GM23338 (cell line): ENCODE measurements at regions not wholly inside any gene's neighbourhood (a gene's known extent, or its start where the extent isn't known, plus 50 kb on each side); places are given as distances from the start of the nearest gene placed in this dataset.

Experiments used
- ATAC-seq: fragments of 200-7000 bp; cut with Tn5 transposase; 3 replicates; pipeline ENCODE4 v1.9.1; 2020
- DNase-seq: peaks from one replicate; pipeline ENCODE4 v3.0.0-alpha.2; 2015; ENCODE audit warnings: low spot score
- H2AFZ ChIP-seq: fragments of 200-600 bp; sonication (generic); 2 replicates; pipeline ENCODE4 v1.8.0; 2016; ENCODE audit warnings: antibody characterized with exemption, mild to moderate bottlenecking, moderate library complexity
- H3F3A ChIP-seq: fragments of 200-600 bp; sonication (generic); replicated peaks from 2 replicates; pipeline ENCODE4 v1.8.0; 2017; ENCODE audit warnings: antibody characterized with exemption, mixed run types, low read depth
- H3K27ac ChIP-seq: fragments of 200-600 bp; sonication (generic); 2 replicates; pipeline ENCODE4 v1.6.1; 2016; ENCODE audit warnings: low read depth
- H3K27me3 ChIP-seq: fragments of 200-600 bp; sonication (generic); 2 replicates; pipeline ENCODE4 v1.8.0; 2016; ENCODE audit warnings: mild to moderate bottlenecking, mixed run types, moderate library complexity; ENCODE audit not compliant: insufficient read depth
- H3K36me3 ChIP-seq: fragments of 200-600 bp; sonication (generic); 2 replicates; pipeline ENCODE4 v1.8.0; 2016; ENCODE audit warnings: mild to moderate bottlenecking; ENCODE audit not compliant: insufficient read depth
- H3K4me1 ChIP-seq: fragments of 200-600 bp; sonication (generic); 2 replicates; pipeline ENCODE4 v1.8.0; 2016; ENCODE audit warnings: mild to moderate bottlenecking, moderate library complexity; ENCODE audit not compliant: insufficient read depth
- H3K4me2 ChIP-seq: fragments of 200-600 bp; sonication (generic); 2 replicates; pipeline ENCODE4 v1.7.1; 2017; ENCODE audit warnings: mixed run types
- H3K4me3 ChIP-seq: fragments of 200-600 bp; sonication (generic); 2 replicates; pipeline ENCODE4 v1.6.1; 2016; ENCODE audit warnings: mixed run types
- H3K79me2 ChIP-seq: fragments of 200-600 bp; sonication (generic); replicated peaks from 2 replicates; pipeline ENCODE4 v1.8.0; 2017; ENCODE audit warnings: mild to moderate bottlenecking; ENCODE audit not compliant: insufficient read depth
- H3K9me2 ChIP-seq: fragments of 200-600 bp; sonication (generic); 2 replicates; pipeline ENCODE4 v1.8.0; 2017; ENCODE audit not compliant: insufficient read depth
- H4K20me1 ChIP-seq: fragments of 200-600 bp; sonication (generic); replicated peaks from 2 replicates; pipeline ENCODE4 v1.8.0; 2017; ENCODE audit warnings: mild to moderate bottlenecking; ENCODE audit not compliant: insufficient read depth
- H3K27ac Mint-ChIP-seq: 2 replicates; pipeline ENCODE4 v1.8.0; 2020; ENCODE audit warnings: inconsistent platforms, mild to moderate bottlenecking, moderate library complexity, mixed read lengths
- H3K27me3 Mint-ChIP-seq: 3 replicates; pipeline ENCODE4 v1.8.0; 2022; ENCODE audit warnings: low read depth, mild to moderate bottlenecking, moderate library complexity, mixed read lengths, inconsistent platforms; ENCODE audit not compliant: insufficient read depth, poor library complexity
- H3K36me3 Mint-ChIP-seq: 3 replicates; pipeline ENCODE4 v1.8.0; 2021; ENCODE audit warnings: low read depth, mild to moderate bottlenecking, inconsistent platforms, moderate library complexity, mixed read lengths
- H3K4me1 Mint-ChIP-seq: 3 replicates; pipeline ENCODE4 v1.8.0; 2020; ENCODE audit warnings: mild to moderate bottlenecking, inconsistent platforms, mixed read lengths
- H3K4me3 Mint-ChIP-seq: 3 replicates; pipeline ENCODE4 v1.8.0; 2021; ENCODE audit warnings: moderate library complexity, mild to moderate bottlenecking, inconsistent platforms, mixed read lengths
- H3K9me3 Mint-ChIP-seq: 3 replicates; pipeline ENCODE4 v1.8.0; 2020; ENCODE audit warnings: moderate library complexity, mild to moderate bottlenecking, inconsistent platforms, mixed read lengths
- EZH2 ChIP-seq: fragments of 200-600 bp; sonication (generic); IDR thresholded peaks from one replicate; pipeline ENCODE4 v1.8.0; 2017; ENCODE audit warnings: antibody characterized with exemption, mild to moderate bottlenecking, low read depth; ENCODE audit not compliant: unreplicated experiment
- EZH2phosphoT487 ChIP-seq: fragments of 200-600 bp; sonication (generic); IDR thresholded peaks from one replicate; pipeline ENCODE4 v1.8.1; 2018; ENCODE audit warnings: antibody characterized with exemption; ENCODE audit not compliant: unreplicated experiment
- NANOG ChIP-seq: IDR thresholded peaks from 2 replicates; pipeline ENCODE4 v1.6.1; 2016; ENCODE audit warnings: antibody characterized with exemption, borderline replicate concordance
- POLR2AphosphoS5 ChIP-seq: IDR thresholded peaks from 2 replicates; pipeline ENCODE4 v1.6.1; 2016; ENCODE audit warnings: antibody characterized with exemption, low read depth
- STAT1 ChIP-seq: IDR thresholded peaks from one replicate; pipeline ENCODE4 v1.6.1; 2016; ENCODE audit warnings: antibody characterized with exemption; ENCODE audit not compliant: unreplicated experiment
- ZNF114 ChIP-seq: fragments of 250-450 bp; sonication (Bioruptor Pico); IDR thresholded peaks from 2 replicates; pipeline ENCODE4 v1.5.0; 2020; ENCODE audit warnings: mild to moderate bottlenecking, moderate library complexity
- ZNF331 ChIP-seq: fragments of 250-450 bp; sonication (Bioruptor Pico); IDR thresholded peaks from 2 replicates; pipeline ENCODE4 v1.5.0; 2020; ENCODE audit warnings: low read depth, mild to moderate bottlenecking, moderate library complexity
- TF ChIP-seq, protein P1 (sequence below): IDR thresholded peaks from one replicate; pipeline ENCODE4 v1.6.1; 2018; ENCODE audit warnings: antibody characterized with exemption; ENCODE audit not compliant: unreplicated experiment
- TF ChIP-seq, protein P2 (sequence below): IDR thresholded peaks from 2 replicates; pipeline ENCODE4 v1.6.1; 2016; ENCODE audit warnings: antibody characterized with exemption
- TF ChIP-seq, protein P3 (sequence below), 2 experiments: fragments of 200-600 bp in 1 of 2; sonication (generic) in 1 of 2; conservative IDR thresholded peaks; 2 replicates each; pipeline versions ENCODE4 v1.5.1 to v1.6.1; 2016 to 2017; ENCODE audit warnings: antibody characterized with exemption in 2 of 2, low read depth in 2 of 2, mild to moderate bottlenecking in 2 of 2, moderate library complexity in 1 of 2

DNA sequence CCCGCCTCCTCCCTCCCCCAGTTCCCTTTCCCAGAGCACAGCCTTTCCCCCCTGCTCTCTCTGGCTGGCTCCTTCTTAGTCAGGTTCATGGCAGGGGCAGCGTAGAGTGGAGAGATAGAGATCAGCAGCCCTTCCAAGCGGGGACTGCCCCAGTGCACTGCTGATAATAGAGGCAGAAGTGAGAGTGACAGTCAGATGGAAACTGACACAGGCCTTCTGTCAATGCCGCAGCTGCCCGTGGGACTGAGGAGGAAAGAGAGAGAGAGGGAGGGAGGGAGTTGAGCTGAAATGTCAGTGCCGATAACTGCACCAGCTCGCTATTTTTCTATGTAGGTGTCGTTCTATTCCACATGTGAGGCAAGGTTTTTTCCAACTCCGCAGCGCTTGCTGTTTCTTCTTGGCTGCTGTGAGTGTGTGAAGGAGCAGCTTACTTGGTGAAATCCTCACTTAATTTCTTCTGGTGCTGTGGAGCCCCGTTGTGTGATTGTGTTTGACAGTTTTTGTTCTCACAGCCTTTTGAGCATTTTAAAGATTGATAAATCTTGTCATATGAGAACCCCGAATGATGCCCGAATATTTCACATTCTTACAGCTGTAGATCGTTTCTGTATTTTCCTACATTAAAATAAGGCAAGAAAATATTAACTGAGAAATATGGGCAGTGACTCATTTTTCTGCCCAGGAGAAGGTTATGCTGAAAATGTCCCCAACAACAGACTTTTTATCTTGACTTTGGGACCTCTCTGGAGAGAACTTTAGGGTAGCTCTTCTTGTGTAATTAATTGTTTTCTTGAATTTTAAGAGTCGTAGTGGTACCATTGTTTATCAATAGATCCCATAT lies 386.4 kb upstream of the MMS22L start:
- Mint-ChIP-seq H3K4me3 (no peak overlapping the region), H3K4me1 (no peaks in the 10 kb centered on the region; the same call in 1 of the 3 replicates), H3K9me3 (no peaks in the 10 kb centered on the region), H3K27me3 (no peaks in the 10 kb centered on the region), H3K27ac (no peak overlapping the region), H3K36me3 (no peaks in the 10 kb centered on the region)
- peak overlapping the region; percentile 63; the same call in 1 of the 2 replicates for H3K4me2 ChIP-seq
- no peaks in the 10 kb centered on the region for H3K9me2 ChIP-seq
- no peak overlapping the region for H3K27ac ChIP-seq
- H4K20me1 ChIP-seq = no peaks in the 10 kb centered on the region
- H3K79me2 ChIP-seq = no peaks in the 10 kb centered on the region
- peak overlapping the region; percentile 38; the same call in 1 of the 2 replicates for H3K4me3 ChIP-seq
- H3K4me1 ChIP-seq = peaks cover 13% of the 10 kb centered on the region
- TF ChIP-seq STAT1 (no peak), ZNF114 (CRISPR knock-in tag) (no peak), EZH2 (no peak)
- TF ChIP-seq, protein P1, sequence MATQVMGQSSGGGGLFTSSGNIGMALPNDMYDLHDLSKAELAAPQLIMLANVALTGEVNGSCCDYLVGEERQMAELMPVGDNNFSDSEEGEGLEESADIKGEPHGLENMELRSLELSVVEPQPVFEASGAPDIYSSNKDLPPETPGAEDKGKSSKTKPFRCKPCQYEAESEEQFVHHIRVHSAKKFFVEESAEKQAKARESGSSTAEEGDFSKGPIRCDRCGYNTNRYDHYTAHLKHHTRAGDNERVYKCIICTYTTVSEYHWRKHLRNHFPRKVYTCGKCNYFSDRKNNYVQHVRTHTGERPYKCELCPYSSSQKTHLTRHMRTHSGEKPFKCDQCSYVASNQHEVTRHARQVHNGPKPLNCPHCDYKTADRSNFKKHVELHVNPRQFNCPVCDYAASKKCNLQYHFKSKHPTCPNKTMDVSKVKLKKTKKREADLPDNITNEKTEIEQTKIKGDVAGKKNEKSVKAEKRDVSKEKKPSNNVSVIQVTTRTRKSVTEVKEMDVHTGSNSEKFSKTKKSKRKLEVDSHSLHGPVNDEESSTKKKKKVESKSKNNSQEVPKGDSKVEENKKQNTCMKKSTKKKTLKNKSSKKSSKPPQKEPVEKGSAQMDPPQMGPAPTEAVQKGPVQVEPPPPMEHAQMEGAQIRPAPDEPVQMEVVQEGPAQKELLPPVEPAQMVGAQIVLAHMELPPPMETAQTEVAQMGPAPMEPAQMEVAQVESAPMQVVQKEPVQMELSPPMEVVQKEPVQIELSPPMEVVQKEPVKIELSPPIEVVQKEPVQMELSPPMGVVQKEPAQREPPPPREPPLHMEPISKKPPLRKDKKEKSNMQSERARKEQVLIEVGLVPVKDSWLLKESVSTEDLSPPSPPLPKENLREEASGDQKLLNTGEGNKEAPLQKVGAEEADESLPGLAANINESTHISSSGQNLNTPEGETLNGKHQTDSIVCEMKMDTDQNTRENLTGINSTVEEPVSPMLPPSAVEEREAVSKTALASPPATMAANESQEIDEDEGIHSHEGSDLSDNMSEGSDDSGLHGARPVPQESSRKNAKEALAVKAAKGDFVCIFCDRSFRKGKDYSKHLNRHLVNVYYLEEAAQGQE = no peak
- TF ChIP-seq, protein P2, sequence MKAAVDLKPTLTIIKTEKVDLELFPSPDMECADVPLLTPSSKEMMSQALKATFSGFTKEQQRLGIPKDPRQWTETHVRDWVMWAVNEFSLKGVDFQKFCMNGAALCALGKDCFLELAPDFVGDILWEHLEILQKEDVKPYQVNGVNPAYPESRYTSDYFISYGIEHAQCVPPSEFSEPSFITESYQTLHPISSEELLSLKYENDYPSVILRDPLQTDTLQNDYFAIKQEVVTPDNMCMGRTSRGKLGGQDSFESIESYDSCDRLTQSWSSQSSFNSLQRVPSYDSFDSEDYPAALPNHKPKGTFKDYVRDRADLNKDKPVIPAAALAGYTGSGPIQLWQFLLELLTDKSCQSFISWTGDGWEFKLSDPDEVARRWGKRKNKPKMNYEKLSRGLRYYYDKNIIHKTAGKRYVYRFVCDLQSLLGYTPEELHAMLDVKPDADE = no peak
- TF ChIP-seq, protein P3, sequence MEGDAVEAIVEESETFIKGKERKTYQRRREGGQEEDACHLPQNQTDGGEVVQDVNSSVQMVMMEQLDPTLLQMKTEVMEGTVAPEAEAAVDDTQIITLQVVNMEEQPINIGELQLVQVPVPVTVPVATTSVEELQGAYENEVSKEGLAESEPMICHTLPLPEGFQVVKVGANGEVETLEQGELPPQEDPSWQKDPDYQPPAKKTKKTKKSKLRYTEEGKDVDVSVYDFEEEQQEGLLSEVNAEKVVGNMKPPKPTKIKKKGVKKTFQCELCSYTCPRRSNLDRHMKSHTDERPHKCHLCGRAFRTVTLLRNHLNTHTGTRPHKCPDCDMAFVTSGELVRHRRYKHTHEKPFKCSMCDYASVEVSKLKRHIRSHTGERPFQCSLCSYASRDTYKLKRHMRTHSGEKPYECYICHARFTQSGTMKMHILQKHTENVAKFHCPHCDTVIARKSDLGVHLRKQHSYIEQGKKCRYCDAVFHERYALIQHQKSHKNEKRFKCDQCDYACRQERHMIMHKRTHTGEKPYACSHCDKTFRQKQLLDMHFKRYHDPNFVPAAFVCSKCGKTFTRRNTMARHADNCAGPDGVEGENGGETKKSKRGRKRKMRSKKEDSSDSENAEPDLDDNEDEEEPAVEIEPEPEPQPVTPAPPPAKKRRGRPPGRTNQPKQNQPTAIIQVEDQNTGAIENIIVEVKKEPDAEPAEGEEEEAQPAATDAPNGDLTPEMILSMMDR (conservative IDR thresholded peaks at IDR 0.05; ENCODE audit: low read depth in 2 of 2) = no peak
- no peaks in the 10 kb centered on the region for H3K36me3 ChIP-seq
- H2AFZ ChIP-seq = 0 out of 2 replicates have a peak overlapping the region, but pooled peaks have one; percentile 53
- ATAC-seq (peak; percentile 95), DNase-seq (peak; percentile 47)
- no peaks in the 10 kb centered on the region for H3K27me3 ChIP-seq
- no peaks in the 10 kb centered on the region for H3F3A ChIP-seq

DNA sequence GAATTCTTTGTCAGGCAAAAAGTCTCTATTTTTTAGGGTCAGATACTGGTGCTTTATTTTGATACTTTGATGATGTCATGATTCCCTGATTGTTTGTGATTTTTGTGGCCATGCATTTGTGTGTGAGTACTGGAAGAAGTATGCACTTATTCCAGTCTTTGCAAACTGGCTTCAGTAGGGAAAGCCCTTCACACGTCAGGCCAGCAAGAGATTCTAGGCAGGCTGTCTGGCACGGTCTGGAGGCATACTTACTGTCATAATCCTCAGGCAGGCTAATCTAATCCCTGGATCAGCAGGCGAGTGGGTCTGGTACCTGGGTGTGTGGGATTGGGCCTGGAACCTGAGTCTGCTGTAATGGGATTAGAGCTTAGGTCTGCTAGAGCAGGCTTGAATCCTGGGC lies 391.8 kb upstream of the MMS22L start:
- H3K27me3 ChIP-seq = no peaks in the 10 kb centered on the region
- H3K27ac ChIP-seq = no peak overlapping the region
- Mint-ChIP-seq H3K4me1 (peaks cover 3% of the 10 kb centered on the region; the same call in 2 of the 3 replicates), H3K27ac (no peak overlapping the region), H3K27me3 (no peaks in the 10 kb centered on the region), H3K9me3 (no peaks in the 10 kb centered on the region), H3K36me3 (no peaks in the 10 kb centered on the region), H3K4me3 (no peak overlapping the region)
- H3K36me3 ChIP-seq = no peaks in the 10 kb centered on the region
- H4K20me1 ChIP-seq = no peaks in the 10 kb centered on the region
- no peak for DNase-seq
- no peaks in the 10 kb centered on the region for H3F3A ChIP-seq
- no peak overlapping the region for H3K4me3 ChIP-seq
- no peak overlapping the region for H2AFZ ChIP-seq
- no peaks in the 10 kb centered on the region for H3K9me2 ChIP-seq
- H3K79me2 ChIP-seq = no peaks in the 10 kb centered on the region
- no peak for ATAC-seq
- no peak overlapping the region for H3K4me2 ChIP-seq
- 0 out of 2 replicates have a peak, but pooled peaks cover 4% of the 10 kb centered on the region for H3K4me1 ChIP-seq
- TF ChIP-seq ZNF114 (CRISPR knock-in tag) (no peak), STAT1 (no peak), ZNF331 (CRISPR knock-in tag) (no peak), NANOG (no peak), EZH2phosphoT487 (no peak), POLR2AphosphoS5 (no peak)
- TF ChIP-seq, protein P2 = no peak
- TF ChIP-seq, protein P1 = no peak
